ENCODE measurements at regions not wholly inside any gene's neighbourhood (a gene's known extent, or its start where the extent isn't known, plus 50 kb on each side); places are given as distances from the start of the nearest gene placed in this dataset.

- TF ChIP-seq CTCF (IDR thresholded peaks at IDR 0.05) (no peak), EZH2 (IDR thresholded peaks at IDR 0.05) (no peak), EZH2phosphoT487 (IDR thresholded peaks at IDR 0.05) (no peak)
Observed at GRCh38 chr18:54776282-54776977, 51.8 kb upstream of the RAB27B start.

Data from neural progenitor cell (in vitro differentiated cells).